ENCODE measurements at regions not wholly inside any gene's neighbourhood (a gene's known extent, or its start where the extent isn't known, plus 50 kb on each side); places are given as distances from the start of the nearest gene placed in this dataset.

DNA sequence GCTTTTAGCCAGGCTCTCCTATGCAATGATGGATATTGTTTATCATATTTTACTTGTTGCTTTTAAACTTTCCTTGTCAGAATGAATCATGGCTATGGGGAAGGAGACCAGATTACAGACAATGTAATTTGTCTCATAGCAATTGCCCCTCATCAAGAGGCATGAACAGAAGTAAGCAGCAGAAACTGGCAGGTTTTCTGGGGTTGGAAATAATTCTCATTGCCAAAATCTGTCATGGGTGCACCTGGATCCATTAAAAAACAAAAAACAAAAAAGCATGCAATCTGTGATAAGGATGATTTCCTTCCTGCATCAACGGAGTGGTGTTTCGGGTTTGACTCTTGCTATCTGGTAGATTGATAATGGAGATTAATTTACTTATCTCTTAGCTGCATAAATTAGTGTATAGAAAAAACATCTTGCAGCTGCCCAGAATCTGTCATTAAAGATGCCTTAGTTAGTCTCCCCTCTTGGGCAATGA, 419.6 kb downstream of the SOX11 start:
- TF ChIP-seq, protein P1, sequence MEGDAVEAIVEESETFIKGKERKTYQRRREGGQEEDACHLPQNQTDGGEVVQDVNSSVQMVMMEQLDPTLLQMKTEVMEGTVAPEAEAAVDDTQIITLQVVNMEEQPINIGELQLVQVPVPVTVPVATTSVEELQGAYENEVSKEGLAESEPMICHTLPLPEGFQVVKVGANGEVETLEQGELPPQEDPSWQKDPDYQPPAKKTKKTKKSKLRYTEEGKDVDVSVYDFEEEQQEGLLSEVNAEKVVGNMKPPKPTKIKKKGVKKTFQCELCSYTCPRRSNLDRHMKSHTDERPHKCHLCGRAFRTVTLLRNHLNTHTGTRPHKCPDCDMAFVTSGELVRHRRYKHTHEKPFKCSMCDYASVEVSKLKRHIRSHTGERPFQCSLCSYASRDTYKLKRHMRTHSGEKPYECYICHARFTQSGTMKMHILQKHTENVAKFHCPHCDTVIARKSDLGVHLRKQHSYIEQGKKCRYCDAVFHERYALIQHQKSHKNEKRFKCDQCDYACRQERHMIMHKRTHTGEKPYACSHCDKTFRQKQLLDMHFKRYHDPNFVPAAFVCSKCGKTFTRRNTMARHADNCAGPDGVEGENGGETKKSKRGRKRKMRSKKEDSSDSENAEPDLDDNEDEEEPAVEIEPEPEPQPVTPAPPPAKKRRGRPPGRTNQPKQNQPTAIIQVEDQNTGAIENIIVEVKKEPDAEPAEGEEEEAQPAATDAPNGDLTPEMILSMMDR (IDR thresholded peaks at IDR 0.05; ENCODE audit: borderline replicate concordance, extremely low read depth, low read length, poor library complexity, severe bottlenecking), result no peak
- no peak for TF ChIP-seq EZH2 (IDR thresholded peaks at IDR 0.05; ENCODE audit: borderline replicate concordance, low read depth, low read length, severe bottlenecking)
- Histone ChIP-seq H3K9ac (ENCODE audit: low read depth, low read length) (no peak overlapping the region), H3K36me3 (ENCODE audit: insufficient read depth, low read length) (no peaks in the 10 kb centered on the region), H3K4me1 (ENCODE audit: insufficient read depth, low read length) (no peaks in the 10 kb centered on the region), H3K79me2 (ENCODE audit: insufficient read depth, low read length) (no peaks in the 10 kb centered on the region), H3K9me3 (ENCODE audit: insufficient read depth, low read length, severe bottlenecking) (no peaks in the 10 kb centered on the region), H3K27me3 (ENCODE audit: insufficient read depth, low read length, poor library complexity) (no peaks in the 10 kb centered on the region), H3K4me3 (ENCODE audit: low read depth in 1 of 2, low read length in 2 of 2) (no peak overlapping the region), H4K20me1 (ENCODE audit: insufficient read depth, low read length) (no peaks in the 10 kb centered on the region), H2AFZ (ENCODE audit: low read depth, low read length) (no peak overlapping the region), H3K4me2 (ENCODE audit: insufficient read depth, low read length) (no peak overlapping the region), H3K27ac (ENCODE audit: low read length) (no peak overlapping the region)
- ATAC-seq (ENCODE audit: insufficient read depth, low read depth) (no peak), DNase-seq (no peak)

DNA sequence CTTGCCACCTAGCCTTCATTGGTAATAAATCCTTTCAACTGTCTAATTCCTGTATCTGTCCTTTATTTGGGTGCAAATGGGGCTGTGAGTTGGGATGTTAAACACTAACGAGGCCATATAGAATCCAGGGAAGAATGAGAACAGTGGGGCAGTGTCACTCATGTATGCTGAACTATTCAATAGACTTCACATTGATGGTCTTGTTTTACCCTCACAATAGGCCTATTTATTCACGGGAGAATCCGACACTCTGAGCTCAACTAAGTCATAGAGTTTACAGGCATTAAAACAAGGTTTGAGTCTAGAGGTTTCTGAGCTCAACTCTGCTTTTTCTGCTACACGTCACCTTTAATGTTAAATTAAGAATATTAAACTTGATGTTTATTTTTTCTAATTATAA, 421.6 kb downstream of the SOX11 start:
- no peaks in the 10 kb centered on the region for H3K4me1 ChIP-seq (ENCODE audit: insufficient read depth, low read length)
- TF ChIP-seq, protein P1 (IDR thresholded peaks at IDR 0.05; ENCODE audit: borderline replicate concordance, extremely low read depth, low read length, poor library complexity, severe bottlenecking), result no peak
- no peak for TF ChIP-seq EZH2 (IDR thresholded peaks at IDR 0.05; ENCODE audit: borderline replicate concordance, low read depth, low read length, severe bottlenecking)
- H3K36me3 ChIP-seq (ENCODE audit: insufficient read depth, low read length), result no peaks in the 10 kb centered on the region
- no peaks in the 10 kb centered on the region for H4K20me1 ChIP-seq (ENCODE audit: insufficient read depth, low read length)
- no peak for ATAC-seq (ENCODE audit: insufficient read depth, low read depth)
- no peaks in the 10 kb centered on the region for H3K79me2 ChIP-seq (ENCODE audit: insufficient read depth, low read length)
- DNase-seq, result no peak
- H3K9ac ChIP-seq (ENCODE audit: low read depth, low read length), result no peak overlapping the region
- H3K4me2 ChIP-seq (ENCODE audit: insufficient read depth, low read length), result no peak overlapping the region
- H3K27ac ChIP-seq (ENCODE audit: low read length), result no peak overlapping the region
- H3K4me3 ChIP-seq (ENCODE audit: low read depth in 1 of 2, low read length in 2 of 2), result no peak overlapping the region
- H2AFZ ChIP-seq (ENCODE audit: low read depth, low read length), result no peak overlapping the region
- H3K9me3 ChIP-seq (ENCODE audit: insufficient read depth, low read length, severe bottlenecking), result no peaks in the 10 kb centered on the region
- H3K27me3 ChIP-seq (ENCODE audit: insufficient read depth, low read length, poor library complexity), result no peaks in the 10 kb centered on the region

DNA sequence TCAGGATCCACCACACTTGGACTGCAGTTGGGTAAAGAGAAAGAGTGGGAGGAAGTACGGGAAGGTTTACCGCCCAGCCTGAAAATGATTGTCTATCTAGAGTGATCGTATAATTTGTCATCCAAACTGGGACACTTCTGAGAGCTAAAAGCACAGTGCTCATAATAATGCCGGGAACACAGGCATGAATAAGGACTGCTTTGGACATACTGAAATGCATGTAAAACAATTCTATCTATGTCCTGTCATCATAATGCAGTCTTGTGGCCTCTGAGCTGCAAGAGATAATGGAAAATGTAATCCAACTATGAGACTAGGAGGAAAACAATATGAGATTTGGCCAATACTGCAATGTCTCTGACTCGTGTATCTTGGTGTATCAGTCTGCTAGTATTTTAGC, 435.5 kb downstream of the SOX11 start:
- Histone ChIP-seq H4K20me1 (ENCODE audit: insufficient read depth, low read length) (no peaks in the 10 kb centered on the region), H2AFZ (ENCODE audit: low read depth, low read length) (no peak overlapping the region), H3K9ac (ENCODE audit: low read depth, low read length) (no peak overlapping the region), H3K27me3 (ENCODE audit: insufficient read depth, low read length, poor library complexity) (no peaks in the 10 kb centered on the region), H3K9me3 (ENCODE audit: insufficient read depth, low read length, severe bottlenecking) (no peaks in the 10 kb centered on the region), H3K27ac (ENCODE audit: low read length) (no peak overlapping the region), H3K4me3 (ENCODE audit: low read depth in 1 of 2, low read length in 2 of 2) (no peak overlapping the region), H3K36me3 (ENCODE audit: insufficient read depth, low read length) (no peaks in the 10 kb centered on the region), H3K79me2 (ENCODE audit: insufficient read depth, low read length) (no peaks in the 10 kb centered on the region), H3K4me2 (ENCODE audit: insufficient read depth, low read length) (no peak overlapping the region), H3K4me1 (ENCODE audit: insufficient read depth, low read length) (no peaks in the 10 kb centered on the region)
- DNase-seq, result no peak
- TF ChIP-seq, protein P1 (IDR thresholded peaks at IDR 0.05; ENCODE audit: borderline replicate concordance, extremely low read depth, low read length, poor library complexity, severe bottlenecking), result no peak
- no peak for TF ChIP-seq EZH2 (IDR thresholded peaks at IDR 0.05; ENCODE audit: borderline replicate concordance, low read depth, low read length, severe bottlenecking)
- ATAC-seq (ENCODE audit: insufficient read depth, low read depth), result no peak

DNA sequence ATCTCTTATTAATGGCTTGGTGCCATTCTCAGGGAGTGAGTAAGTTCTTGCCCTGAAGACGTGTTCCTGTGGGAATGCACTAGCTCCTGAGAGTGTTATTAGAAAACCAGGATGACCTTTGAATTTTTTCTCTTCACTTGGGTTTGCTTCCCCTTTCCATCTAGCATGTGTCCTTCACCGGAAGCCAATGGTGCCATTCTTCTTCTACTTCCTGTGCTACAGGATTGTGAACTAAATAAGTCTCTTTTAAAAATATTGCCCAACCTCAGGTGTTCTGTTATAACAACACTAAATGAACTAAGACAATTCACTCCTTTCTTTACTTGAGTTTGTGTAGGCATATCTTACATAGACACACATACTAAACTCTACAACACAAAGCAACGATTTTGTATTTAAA, 447.0 kb downstream of the SOX11 start:
- H3K9ac ChIP-seq (ENCODE audit: low read depth, low read length), result no peak overlapping the region
- H4K20me1 ChIP-seq (ENCODE audit: insufficient read depth, low read length), result no peaks in the 10 kb centered on the region
- H3K9me3 ChIP-seq (ENCODE audit: insufficient read depth, low read length, severe bottlenecking), result no peaks in the 10 kb centered on the region
- H3K79me2 ChIP-seq (ENCODE audit: insufficient read depth, low read length), result no peaks in the 10 kb centered on the region
- no peak overlapping the region for H3K27ac ChIP-seq (ENCODE audit: low read length)
- no peaks in the 10 kb centered on the region for H3K4me1 ChIP-seq (ENCODE audit: insufficient read depth, low read length)
- no peak overlapping the region for H3K4me2 ChIP-seq (ENCODE audit: insufficient read depth, low read length)
- H3K36me3 ChIP-seq (ENCODE audit: insufficient read depth, low read length), result no peaks in the 10 kb centered on the region
- H3K27me3 ChIP-seq (ENCODE audit: insufficient read depth, low read length, poor library complexity), result no peaks in the 10 kb centered on the region
- no peak for TF ChIP-seq EZH2 (IDR thresholded peaks at IDR 0.05; ENCODE audit: borderline replicate concordance, low read depth, low read length, severe bottlenecking)
- TF ChIP-seq, protein P1 (IDR thresholded peaks at IDR 0.05; ENCODE audit: borderline replicate concordance, extremely low read depth, low read length, poor library complexity, severe bottlenecking), result no peak
- DNase-seq (no peak), ATAC-seq (ENCODE audit: insufficient read depth, low read depth) (no peak)
- H2AFZ ChIP-seq (ENCODE audit: low read depth, low read length), result no peak overlapping the region
- no peak overlapping the region for H3K4me3 ChIP-seq (ENCODE audit: low read depth in 1 of 2, low read length in 2 of 2)
